Esophagus squamous epithelium (tissue), 4 donors: ENCODE measurements at regions not wholly inside any gene's neighbourhood (a gene's known extent, or its start where the extent isn't known, plus 50 kb on each side); places are given as distances from the start of the nearest gene placed in this dataset.

Experiments used
- CTCF ChIP-seq, 6 experiments: fragments of 450-650 bp in 4 of 6; fragments of 200-600 bp in 2 of 6; sonication (generic) in 2 of 6; IDR thresholded peaks; one replicate each; pipeline ENCODE4 v1.5.1; 2016 to 2019; ENCODE audit warnings: antibody characterized with exemption in 6 of 6, mild to moderate bottlenecking in 4 of 6, moderate library complexity in 4 of 6
- POLR2A ChIP-seq, 4 donors: fragments of 450-650 bp; IDR thresholded peaks; one replicate each; pipeline ENCODE4 v1.6.1; 2017; ENCODE audit warnings: antibody characterized with exemption in 4 of 4, mild to moderate bottlenecking in 4 of 4, moderate library complexity in 3 of 4

DNA sequence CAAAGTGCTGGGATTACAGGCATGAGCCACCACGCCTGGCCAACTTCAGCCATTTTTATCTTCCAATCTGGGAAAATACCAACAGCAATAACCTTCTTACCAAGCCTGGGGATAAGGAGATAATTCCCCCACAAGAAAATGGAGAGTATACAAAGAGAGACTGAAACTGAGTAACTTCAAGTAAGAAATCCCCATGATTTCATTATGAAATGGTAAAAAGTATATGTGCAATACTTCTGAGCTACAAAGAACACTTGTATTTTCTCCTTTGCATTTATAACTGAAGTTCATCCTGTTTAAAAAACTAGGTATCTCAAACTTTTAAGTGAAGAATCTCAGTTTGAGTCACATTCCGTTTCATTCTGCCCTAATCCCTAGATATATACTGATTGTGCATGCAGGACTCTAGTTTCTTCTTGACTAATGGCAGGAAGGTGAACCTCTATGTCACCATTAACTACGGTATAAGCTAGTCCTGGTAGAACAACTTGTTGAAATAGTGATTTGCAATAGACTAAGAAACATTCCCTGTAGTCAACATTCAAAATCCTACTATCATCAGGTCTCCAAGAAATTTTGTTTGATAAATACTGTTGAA lies 2071.4 kb downstream of the MAT2B start:
- TF ChIP-seq CTCF (IDR thresholded peaks at IDR 0.05) (no peak), POLR2A (IDR thresholded peaks at IDR 0.05) (no peak)
